ENCODE measurements at regions not wholly inside any gene's neighbourhood (a gene's known extent, or its start where the extent isn't known, plus 50 kb on each side); places are given as distances from the start of the nearest gene placed in this dataset.
"Not testable (repeated sequence)": the region's sequence is repeated elsewhere in the genome, so short reads cannot be mapped to it uniquely, and the experiment has no call there.

- H3K9me3 ChIP-seq = no peaks in the 10 kb centered on the region
- no peak for TF ChIP-seq CTCF (IDR thresholded peaks at IDR 0.05)
- no peaks in the 10 kb centered on the region for H3K27me3 ChIP-seq
- no peak overlapping the region for H3K27ac ChIP-seq
- no peaks in the 10 kb centered on the region for H3K36me3 ChIP-seq
- H3K4me1 ChIP-seq (ENCODE audit: control insufficient read depth in 1 of 2, insufficient read depth in 1 of 2, low read depth in 1 of 2, low read length in 1 of 2) = peaks cover 0 to 6% of the 10 kb centered on the region in 2 experiments
- no peak overlapping the region for H3K4me3 ChIP-seq (ENCODE audit: low read depth in 1 of 2, low read length in 1 of 2)
These were observed 220.0 kb upstream of the SPRY1 start for GRCh38 chr4:123176605-123177004.

GRCh38 chr4:123182289-123182688 is 214.3 kb upstream of the SPRY1 start:
- Histone ChIP-seq H3K4me3 (ENCODE audit: low read depth in 1 of 2, low read length in 1 of 2) (no peak overlapping the region), H3K36me3 (no peaks in the 10 kb centered on the region), H3K27me3 (no peaks in the 10 kb centered on the region), H3K27ac (no peak overlapping the region), H3K4me1 (ENCODE audit: control insufficient read depth in 1 of 2, insufficient read depth in 1 of 2, low read depth in 1 of 2, low read length in 1 of 2) (no peaks in the 10 kb centered on the region), H3K9me3 (no peaks in the 10 kb centered on the region)
- TF ChIP-seq CTCF (IDR thresholded peaks at IDR 0.05) = no peak

- no peaks in the 10 kb centered on the region for H3K27me3 ChIP-seq
- H3K36me3 ChIP-seq = no peaks in the 10 kb centered on the region
- no peak overlapping the region for H3K4me3 ChIP-seq (ENCODE audit: low read depth in 1 of 2, low read length in 1 of 2)
- no peaks in the 10 kb centered on the region for H3K4me1 ChIP-seq (ENCODE audit: control insufficient read depth in 1 of 2, insufficient read depth in 1 of 2, low read depth in 1 of 2, low read length in 1 of 2)
- H3K27ac ChIP-seq = no peak overlapping the region
- no peaks in the 10 kb centered on the region for H3K9me3 ChIP-seq
- TF ChIP-seq CTCF (IDR thresholded peaks at IDR 0.05) = no peak
These were observed 213.3 kb upstream of the SPRY1 start for GRCh38 chr4:123183308-123183707.

- H3K4me3 ChIP-seq (ENCODE audit: low read depth in 1 of 2, low read length in 1 of 2); H3K4me1 ChIP-seq (ENCODE audit: control insufficient read depth in 1 of 2, insufficient read depth in 1 of 2, low read depth in 1 of 2, low read length in 1 of 2): not testable (repeated sequence)
These were observed 212.8 kb upstream of the SPRY1 start for GRCh38 chr4:123183754-123184153.

GRCh38 chr4:123186731-123187130 is 209.9 kb upstream of the SPRY1 start:
- no peaks in the 10 kb centered on the region for H3K9me3 ChIP-seq

More at GRCh38 chr4:123183754-123184153, 212.8 kb upstream of the SPRY1 start:
- H3K27me3 ChIP-seq, H3K27ac ChIP-seq, H3K9me3 ChIP-seq, H3K36me3 ChIP-seq: not testable (repeated sequence)

GRCh38 chr4:123190176-123190575 is 206.4 kb upstream of the SPRY1 start:
- Histone ChIP-seq H3K36me3 (no peaks in the 10 kb centered on the region), H3K4me3 (ENCODE audit: low read depth in 1 of 2, low read length in 1 of 2) (no peak overlapping the region), H3K4me1 (ENCODE audit: control insufficient read depth in 1 of 2, insufficient read depth in 1 of 2, low read depth in 1 of 2, low read length in 1 of 2) (peaks cover 6 to 10% of the 10 kb centered on the region in 2 experiments), H3K9me3 (no peaks in the 10 kb centered on the region), H3K27ac (no peak overlapping the region), H3K27me3 (no peaks in the 10 kb centered on the region)
- no peak for TF ChIP-seq CTCF (IDR thresholded peaks at IDR 0.05)

More at GRCh38 chr4:123186731-123187130, 209.9 kb upstream of the SPRY1 start:
- Histone ChIP-seq H3K27ac (no peak overlapping the region), H3K4me3 (ENCODE audit: low read depth in 1 of 2, low read length in 1 of 2) (no peak overlapping the region), H3K4me1 (ENCODE audit: control insufficient read depth in 1 of 2, insufficient read depth in 1 of 2, low read depth in 1 of 2, low read length in 1 of 2) (peaks cover 6 to 10% of the 10 kb centered on the region in 2 experiments), H3K27me3 (no peaks in the 10 kb centered on the region), H3K36me3 (no peaks in the 10 kb centered on the region)
- no peak for TF ChIP-seq CTCF (IDR thresholded peaks at IDR 0.05)
